ENCODE measurements at regions not wholly inside any gene's neighbourhood (a gene's known extent, or its start where the extent isn't known, plus 50 kb on each side); places are given as distances from the start of the nearest gene placed in this dataset.

- no peak for TF ChIP-seq CTCF (IDR thresholded peaks at IDR 0.05; ENCODE audit: unreplicated experiment)
- Mint-ChIP-seq H3K4me1 (ENCODE audit: unreplicated experiment) (no peaks in the 10 kb centered on the region), H3K27ac (ENCODE audit: unreplicated experiment) (no peak overlapping the region), H3K4me3 (ENCODE audit: unreplicated experiment) (no peak overlapping the region), H3K27me3 (ENCODE audit: unreplicated experiment) (no peaks in the 10 kb centered on the region), H3K36me3 (ENCODE audit: low read depth, unreplicated experiment) (no peaks in the 10 kb centered on the region), H3K9me3 (ENCODE audit: unreplicated experiment) (no peaks in the 10 kb centered on the region)
- DNase-seq (ENCODE audit: low spot score), result no peak
Measured at GRCh38 chr7:41491883-41492471, 210.9 kb downstream of the INHBA start.

DNA sequence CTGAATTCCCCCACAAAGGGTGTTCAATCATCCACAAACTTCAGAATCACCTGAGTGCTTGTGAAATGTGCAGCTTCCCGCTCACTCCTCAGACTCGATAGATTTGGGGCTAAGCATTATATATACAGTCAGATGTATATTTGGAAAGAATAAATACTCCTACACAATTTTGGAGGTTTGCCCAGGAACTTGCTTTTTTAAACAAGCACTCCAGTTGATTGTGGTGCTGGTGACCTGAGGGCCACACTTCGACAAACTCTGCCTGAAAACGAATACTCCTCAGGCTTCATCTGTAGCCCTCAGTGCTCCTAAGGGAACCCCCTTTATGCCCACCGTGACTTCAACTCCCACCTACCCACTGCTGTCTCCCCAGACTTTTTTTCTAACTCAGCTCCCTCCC, 211.6 kb downstream of the INHBA start:
- Mint-ChIP-seq H3K4me3 (ENCODE audit: unreplicated experiment) (no peak overlapping the region), H3K27me3 (ENCODE audit: unreplicated experiment) (no peaks in the 10 kb centered on the region), H3K9me3 (ENCODE audit: unreplicated experiment) (no peaks in the 10 kb centered on the region)

GRCh38 chr7:41489885-41490284, 213.0 kb downstream of the INHBA start:
- Mint-ChIP-seq H3K36me3 (ENCODE audit: low read depth, unreplicated experiment) (no peaks in the 10 kb centered on the region), H3K4me1 (ENCODE audit: unreplicated experiment) (no peaks in the 10 kb centered on the region), H3K27me3 (ENCODE audit: unreplicated experiment) (no peaks in the 10 kb centered on the region), H3K27ac (ENCODE audit: unreplicated experiment) (no peak overlapping the region), H3K9me3 (ENCODE audit: unreplicated experiment) (no peaks in the 10 kb centered on the region), H3K4me3 (ENCODE audit: unreplicated experiment) (no peak overlapping the region)
- TF ChIP-seq CTCF (IDR thresholded peaks at IDR 0.05; ENCODE audit: unreplicated experiment), result no peak
- no peak for DNase-seq (ENCODE audit: low spot score)

More for the DNA sequence above, 211.6 kb downstream of the INHBA start:
- no peaks in the 10 kb centered on the region for H3K36me3 Mint-ChIP-seq (ENCODE audit: low read depth, unreplicated experiment)
- no peak for TF ChIP-seq CTCF (IDR thresholded peaks at IDR 0.05; ENCODE audit: unreplicated experiment)
- H3K27ac Mint-ChIP-seq (ENCODE audit: unreplicated experiment), result no peak overlapping the region
- no peaks in the 10 kb centered on the region for H3K4me1 Mint-ChIP-seq (ENCODE audit: unreplicated experiment)
- DNase-seq (ENCODE audit: low spot score), result no peak

GRCh38 chr7:41487229-41487940, 215.5 kb downstream of the INHBA start:
- H3K27me3 Mint-ChIP-seq (ENCODE audit: unreplicated experiment), result no peaks in the 10 kb centered on the region
- TF ChIP-seq CTCF (IDR thresholded peaks at IDR 0.05; ENCODE audit: unreplicated experiment), result no peak
- no peak overlapping the region for H3K4me3 Mint-ChIP-seq (ENCODE audit: unreplicated experiment)
- DNase-seq (ENCODE audit: low spot score), result no peak
- no peak overlapping the region for H3K27ac Mint-ChIP-seq (ENCODE audit: unreplicated experiment)
- no peaks in the 10 kb centered on the region for H3K4me1 Mint-ChIP-seq (ENCODE audit: unreplicated experiment)
- H3K36me3 Mint-ChIP-seq (ENCODE audit: low read depth, unreplicated experiment), result no peaks in the 10 kb centered on the region
- no peaks in the 10 kb centered on the region for H3K9me3 Mint-ChIP-seq (ENCODE audit: unreplicated experiment)

GRCh38 chr7:41481353-41481752, 221.5 kb downstream of the INHBA start:
- Mint-ChIP-seq H3K27ac (ENCODE audit: unreplicated experiment) (no peak overlapping the region), H3K4me3 (ENCODE audit: unreplicated experiment) (no peak overlapping the region), H3K27me3 (ENCODE audit: unreplicated experiment) (no peaks in the 10 kb centered on the region), H3K4me1 (ENCODE audit: unreplicated experiment) (no peaks in the 10 kb centered on the region), H3K9me3 (ENCODE audit: unreplicated experiment) (no peaks in the 10 kb centered on the region), H3K36me3 (ENCODE audit: low read depth, unreplicated experiment) (no peaks in the 10 kb centered on the region)
- no peak for TF ChIP-seq CTCF (IDR thresholded peaks at IDR 0.05; ENCODE audit: unreplicated experiment)
- DNase-seq (ENCODE audit: low spot score), result no peak
